SU-DHL-6 (cell line): ENCODE measurements at regions not wholly inside any gene's neighbourhood (a gene's known extent, or its start where the extent isn't known, plus 50 kb on each side); places are given as distances from the start of the nearest gene placed in this dataset.

ENCODE experiments used
- H2AFZ ChIP-seq: fragments of 200-600 bp; sonication (generic); 2 replicates; pipeline ENCODE4 v1.6.1; 2014; ENCODE audit warnings: low read depth, mild to moderate bottlenecking, moderate library complexity, mixed read lengths, antibody characterized with exemption, low read length; ENCODE audit not compliant: severe bottlenecking
- H3F3A ChIP-seq: fragments of 200-600 bp; shearing (Covaris generic); 2 replicates; pipeline ENCODE4 v1.6.0; 2016; ENCODE audit warnings: antibody characterized with exemption, mild to moderate bottlenecking; ENCODE audit not compliant: insufficient read depth
- H3K27ac ChIP-seq: fragments of 200-600 bp; sonication (generic); 2 replicates; pipeline ENCODE4 v1.5.1; 2016; ENCODE audit warnings: low read depth, mild to moderate bottlenecking, low read length, moderate library complexity, mixed read lengths
- H3K27me3 ChIP-seq: fragments of 200-600 bp; sonication (generic), shearing (Covaris generic); 2 replicates; pipeline ENCODE4 v1.6.0; 2014; ENCODE audit warnings: mild to moderate bottlenecking, low read length
- H3K36me3 ChIP-seq: fragments of 200-600 bp; sonication (generic); 2 replicates; pipeline ENCODE4 v1.6.1; 2014; ENCODE audit warnings: mild to moderate bottlenecking, low read length, mixed read lengths
- H3K4me2 ChIP-seq: fragments of 300-600, 200-600 bp; shearing (Covaris generic), sonication (generic); 2 replicates; pipeline ENCODE4 v1.6.0; 2014; ENCODE audit warnings: low read length, low read depth, mild to moderate bottlenecking; ENCODE audit not compliant: poor library complexity, severe bottlenecking
- H3K4me3 ChIP-seq: fragments of 200-600 bp; sonication (generic); 2 replicates; pipeline ENCODE4 v1.5.1; 2014; ENCODE audit warnings: antibody characterized with exemption, low read length, mild to moderate bottlenecking, mixed read lengths; ENCODE audit not compliant: insufficient read depth, poor library complexity, severe bottlenecking
- H3K79me2 ChIP-seq: fragments of 200-600 bp; sonication (generic); 2 replicates; pipeline ENCODE4 v1.6.1; 2014; ENCODE audit warnings: mild to moderate bottlenecking, low read length, moderate library complexity; ENCODE audit not compliant: insufficient read depth
- H3K9ac ChIP-seq: fragments of 200-600 bp; sonication (generic); 2 replicates; pipeline ENCODE4 v1.7.0; 2014; ENCODE audit warnings: mild to moderate bottlenecking, low read length
- H3K9me2 ChIP-seq: fragments of 200-600 bp; sonication (generic); replicated peaks from 2 replicates; pipeline ENCODE4 v1.6.1; 2014; ENCODE audit warnings: low read length; ENCODE audit not compliant: insufficient read depth
- H3K9me3 ChIP-seq: fragments of 200-600 bp; sonication (generic); 2 replicates; pipeline ENCODE4 v1.6.1; 2014; ENCODE audit warnings: low read length, mixed read lengths; ENCODE audit not compliant: insufficient read depth
- H4K20me1 ChIP-seq: fragments of 200-600 bp; sonication (generic); 2 replicates; pipeline ENCODE4 v1.6.1; 2014; ENCODE audit warnings: low read depth, mild to moderate bottlenecking, antibody characterized with exemption, low read length, moderate library complexity, mixed read lengths
- EZH2phosphoT487 ChIP-seq: fragments of 200-600 bp; sonication (generic), shearing (Covaris generic); conservative IDR thresholded peaks from 2 replicates; pipeline ENCODE4 v1.6.1; 2018; ENCODE audit warnings: mild to moderate bottlenecking, antibody characterized with exemption, low read length, moderate library complexity, mixed read lengths
- TF ChIP-seq, protein P1 (sequence below): fragments of 200-600 bp; sonication (generic); IDR thresholded peaks from one replicate; pipeline ENCODE4 v1.5.1; 2017; ENCODE audit warnings: antibody characterized with exemption, mild to moderate bottlenecking, low read length, moderate library complexity; ENCODE audit not compliant: insufficient read depth, poor library complexity, severe bottlenecking

DNA sequence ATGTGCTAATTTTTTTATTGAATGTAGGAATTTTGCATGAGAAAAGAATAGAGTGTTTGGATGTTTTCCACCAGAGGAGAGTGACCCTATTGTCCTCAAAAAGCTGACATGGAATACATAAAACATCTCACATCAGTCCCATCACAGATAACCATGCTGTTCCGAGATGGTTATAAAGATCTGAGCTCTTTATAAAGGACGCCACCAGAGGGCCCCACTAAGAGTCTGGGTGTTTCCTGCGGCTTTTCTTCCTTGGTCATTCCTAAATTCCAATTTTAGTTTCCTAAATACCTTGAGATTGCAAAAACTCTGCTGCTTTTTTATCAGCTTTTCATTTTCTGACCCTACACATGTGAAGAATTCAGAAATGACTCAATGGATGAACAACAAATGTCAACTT lies 504.5 kb upstream of the FRG1 start:
- no peaks in the 10 kb centered on the region for H3K36me3 ChIP-seq

DNA sequence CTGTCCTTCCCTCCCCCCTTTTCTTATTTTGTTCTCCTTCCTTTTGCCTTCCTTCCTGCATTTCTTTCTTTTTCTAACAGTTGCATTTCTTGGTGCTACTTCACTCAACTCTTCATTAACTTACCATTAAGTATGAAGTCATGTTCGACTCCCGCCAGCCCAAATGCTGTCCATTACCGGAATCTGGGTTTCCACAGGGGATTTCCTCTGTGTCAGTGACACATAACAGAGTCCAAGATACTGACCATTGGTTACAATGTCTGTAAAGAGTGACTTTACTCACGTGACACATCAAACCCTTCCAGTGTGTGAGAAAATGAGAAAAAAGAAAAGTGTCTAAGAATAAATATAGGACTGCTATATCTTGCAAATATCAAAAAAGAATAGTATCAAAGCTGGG lies 500.0 kb upstream of the FRG1 start:
- Histone ChIP-seq H3K79me2 (no peaks in the 10 kb centered on the region), H3F3A (no peaks in the 10 kb centered on the region), H3K9me3 (no peaks in the 10 kb centered on the region), H3K36me3 (no peaks in the 10 kb centered on the region), H3K9me2 (no peaks in the 10 kb centered on the region), H4K20me1 (no peaks in the 10 kb centered on the region), H3K27ac (no peak overlapping the region), H2AFZ (no peak overlapping the region), H3K27me3 (no peaks in the 10 kb centered on the region), H3K9ac (no peak overlapping the region), H3K4me2 (no peak overlapping the region), H3K4me3 (no peak overlapping the region)
- no peak for TF ChIP-seq EZH2phosphoT487
- TF ChIP-seq, protein P1, sequence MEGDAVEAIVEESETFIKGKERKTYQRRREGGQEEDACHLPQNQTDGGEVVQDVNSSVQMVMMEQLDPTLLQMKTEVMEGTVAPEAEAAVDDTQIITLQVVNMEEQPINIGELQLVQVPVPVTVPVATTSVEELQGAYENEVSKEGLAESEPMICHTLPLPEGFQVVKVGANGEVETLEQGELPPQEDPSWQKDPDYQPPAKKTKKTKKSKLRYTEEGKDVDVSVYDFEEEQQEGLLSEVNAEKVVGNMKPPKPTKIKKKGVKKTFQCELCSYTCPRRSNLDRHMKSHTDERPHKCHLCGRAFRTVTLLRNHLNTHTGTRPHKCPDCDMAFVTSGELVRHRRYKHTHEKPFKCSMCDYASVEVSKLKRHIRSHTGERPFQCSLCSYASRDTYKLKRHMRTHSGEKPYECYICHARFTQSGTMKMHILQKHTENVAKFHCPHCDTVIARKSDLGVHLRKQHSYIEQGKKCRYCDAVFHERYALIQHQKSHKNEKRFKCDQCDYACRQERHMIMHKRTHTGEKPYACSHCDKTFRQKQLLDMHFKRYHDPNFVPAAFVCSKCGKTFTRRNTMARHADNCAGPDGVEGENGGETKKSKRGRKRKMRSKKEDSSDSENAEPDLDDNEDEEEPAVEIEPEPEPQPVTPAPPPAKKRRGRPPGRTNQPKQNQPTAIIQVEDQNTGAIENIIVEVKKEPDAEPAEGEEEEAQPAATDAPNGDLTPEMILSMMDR: no peak

More for the DNA sequence above, 504.5 kb upstream of the FRG1 start:
- H3K9me3 ChIP-seq: 0 out of 2 replicates have a peak, but pooled peaks cover 3% of the 10 kb centered on the region
- H3K9me2 ChIP-seq: no peaks in the 10 kb centered on the region
- no peaks in the 10 kb centered on the region for H3K79me2 ChIP-seq
- no peaks in the 10 kb centered on the region for H3F3A ChIP-seq
- TF ChIP-seq, protein P1: no peak
- TF ChIP-seq EZH2phosphoT487: no peak
- no peaks in the 10 kb centered on the region for H3K27me3 ChIP-seq
- H3K4me2 ChIP-seq: no peak overlapping the region
- no peak overlapping the region for H3K9ac ChIP-seq
- no peak overlapping the region for H3K4me3 ChIP-seq
- H4K20me1 ChIP-seq: no peaks in the 10 kb centered on the region
- H2AFZ ChIP-seq: no peak overlapping the region
- no peak overlapping the region for H3K27ac ChIP-seq

DNA sequence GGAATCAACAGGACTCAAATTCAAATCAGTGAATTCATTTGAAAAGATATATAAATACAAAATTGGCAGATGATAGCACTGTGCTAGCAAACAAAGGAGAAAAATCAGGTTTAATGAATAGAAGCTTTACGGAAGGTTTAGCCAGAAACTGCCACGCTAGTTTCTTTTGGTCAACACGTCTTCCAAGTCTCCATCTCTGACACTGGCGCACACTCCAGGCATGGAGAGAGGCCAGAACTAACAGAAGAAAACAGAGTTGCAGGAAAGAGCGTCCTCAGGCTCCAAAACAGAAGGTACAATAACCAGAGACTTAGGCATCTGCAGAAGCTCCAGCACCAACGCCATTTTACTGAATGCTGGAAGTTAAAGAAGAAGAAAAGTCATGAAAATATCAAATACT lies 497.3 kb upstream of the FRG1 start:
- H3K4me2 ChIP-seq: no peak overlapping the region
- no peak overlapping the region for H3K27ac ChIP-seq
- no peak overlapping the region for H3K4me3 ChIP-seq
- no peak overlapping the region for H3K9ac ChIP-seq
- no peaks in the 10 kb centered on the region for H3K9me2 ChIP-seq
- no peaks in the 10 kb centered on the region for H3K9me3 ChIP-seq
- no peaks in the 10 kb centered on the region for H3K36me3 ChIP-seq
- H3K27me3 ChIP-seq: 0 out of 2 replicates have a peak, but pooled peaks cover 4% of the 10 kb centered on the region
- no peak overlapping the region for H2AFZ ChIP-seq
- no peaks in the 10 kb centered on the region for H3F3A ChIP-seq
- TF ChIP-seq, protein P1: no peak
- TF ChIP-seq EZH2phosphoT487: no peak
- H4K20me1 ChIP-seq: no peaks in the 10 kb centered on the region
- no peaks in the 10 kb centered on the region for H3K79me2 ChIP-seq
